NCI-H2029 treated with DMSO at 0.1 percent for 48 hours (cell line): ENCODE measurements at regions not wholly inside any gene's neighbourhood (a gene's known extent, or its start where the extent isn't known, plus 50 kb on each side); places are given as distances from the start of the nearest gene placed in this dataset.
"Not testable (repeated sequence)": the region's sequence is repeated elsewhere in the genome, so short reads cannot be mapped to it uniquely, and the experiment has no call there.

ENCODE experiments used
- DNase-seq: peaks from one replicate; lab custom pipeline; 2025; lab: John Stamatoyannopoulos, UW

DNA sequence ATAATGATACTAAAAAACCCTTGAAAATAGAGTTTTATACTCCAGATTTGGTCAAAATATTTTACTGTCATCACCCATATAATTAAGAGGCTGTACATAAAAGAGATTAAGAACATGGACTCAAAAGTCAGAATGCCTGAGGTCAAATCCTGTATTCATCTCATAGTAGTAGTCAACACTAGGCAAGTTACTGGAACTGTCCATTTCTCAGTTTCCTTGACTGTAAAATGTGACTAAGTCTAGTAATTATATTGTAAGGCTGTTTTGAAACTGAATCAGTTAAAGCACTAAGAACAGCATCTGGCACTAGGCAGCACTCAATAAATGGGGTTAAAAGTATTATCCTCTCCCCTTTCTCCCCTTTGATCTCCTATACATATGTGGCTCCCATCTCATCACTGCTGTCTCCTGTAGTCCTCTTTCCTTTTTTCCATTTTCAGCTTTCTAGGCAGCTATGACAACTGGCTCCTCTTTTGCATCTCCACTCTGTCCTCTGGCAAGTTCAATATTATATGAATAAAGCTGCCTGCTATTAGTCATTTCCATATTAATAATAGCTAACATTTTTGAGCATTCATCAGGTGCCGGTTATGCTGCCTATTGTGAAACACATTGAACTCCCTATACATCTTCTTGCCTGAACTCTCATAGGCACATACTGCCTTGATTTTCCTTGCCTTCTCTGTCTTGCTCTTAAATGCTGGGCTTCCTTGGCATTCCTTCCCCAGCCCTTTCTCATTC, 185.8 kb upstream of the NREP start:
- DNase-seq, result no peak

- DNase-seq, result no peak
These were observed 185.2 kb upstream of the NREP start for GRCh38 chr5:111942201-111942600.

DNA sequence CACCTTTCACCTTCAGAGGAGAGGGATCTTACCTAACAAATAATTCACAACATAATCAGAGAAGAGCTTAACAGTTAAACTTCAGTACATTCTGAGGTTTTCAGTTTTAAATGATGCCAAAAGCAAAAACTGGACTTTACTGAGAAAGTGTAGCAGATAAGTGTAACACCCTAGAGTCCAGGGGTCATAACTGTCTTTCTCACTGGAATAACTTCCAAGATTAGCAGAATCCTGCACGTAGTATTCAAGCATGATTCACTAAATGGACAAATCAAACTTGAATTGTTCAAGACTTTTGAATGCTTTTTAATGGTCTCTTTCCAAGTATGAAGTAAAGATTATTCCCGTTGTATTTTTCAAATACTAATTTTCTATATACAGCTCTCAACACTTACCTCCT, 180.1 kb upstream of the NREP start:
- no peak for DNase-seq

GRCh38 chr5:111935835-111936234, 178.8 kb upstream of the NREP start:
- no peak for DNase-seq

DNA sequence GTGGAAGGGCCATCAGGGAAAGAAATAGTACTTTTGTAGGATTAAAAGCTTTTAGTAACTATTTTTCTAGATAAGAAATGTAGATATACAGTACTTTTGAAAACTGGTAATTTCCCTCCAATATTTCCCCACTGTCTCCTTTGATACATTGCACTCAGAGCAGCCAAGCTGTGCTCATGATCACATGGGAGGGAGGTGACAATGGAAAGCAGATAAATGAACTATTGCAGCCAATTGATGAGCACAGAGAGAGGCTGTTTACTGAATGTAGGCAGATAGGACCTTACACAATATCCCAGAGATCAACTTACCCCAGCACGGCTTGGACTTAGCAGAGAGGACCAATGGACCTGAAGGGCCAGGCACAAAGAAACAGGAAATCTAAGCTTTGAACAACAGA, 178.0 kb upstream of the NREP start:
- no peak for DNase-seq

DNA sequence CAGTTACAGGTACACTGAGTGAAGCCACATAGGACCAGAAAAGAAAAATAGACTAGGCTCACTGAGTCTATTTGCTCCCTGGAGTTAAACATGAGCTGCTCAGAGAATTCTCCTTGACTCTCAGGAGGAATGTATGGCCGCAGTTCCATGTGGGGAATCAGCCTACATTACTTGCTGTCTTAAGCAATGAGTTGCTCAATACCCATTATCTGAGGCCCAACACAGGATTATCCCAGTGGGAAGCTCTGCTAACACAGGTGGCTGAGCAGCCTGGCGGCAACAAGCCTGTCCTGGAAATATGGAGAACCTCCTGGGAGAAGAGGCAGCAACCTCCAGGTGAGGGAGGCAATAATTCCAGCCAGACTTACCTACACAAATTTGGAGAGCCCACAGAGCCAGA, 177.5 kb upstream of the NREP start:
- DNase-seq, result no peak

GRCh38 chr5:111933086-111933485, 176.1 kb upstream of the NREP start:
- no peak for DNase-seq

DNA sequence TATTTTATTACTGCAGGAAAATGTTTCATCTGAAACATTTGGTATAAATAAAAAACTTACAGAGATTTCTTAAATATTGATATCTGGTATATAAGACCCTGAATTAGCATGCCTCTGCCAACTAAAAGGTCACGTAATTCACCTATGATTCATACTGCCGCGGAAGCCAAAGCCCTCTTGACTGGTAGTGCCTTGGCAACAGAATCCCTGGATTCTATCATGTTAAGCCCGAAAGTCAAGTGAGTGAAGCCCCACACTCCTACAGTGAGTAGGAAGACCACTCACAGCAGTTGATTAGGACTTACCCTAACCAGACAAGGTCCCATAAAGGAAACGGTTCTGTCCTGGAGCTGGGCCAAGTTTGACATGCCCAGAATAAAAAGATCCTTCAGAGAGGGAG, 175.6 kb upstream of the NREP start:
- DNase-seq, result no peak

- no peak for DNase-seq
These were observed 175.2 kb upstream of the NREP start for GRCh38 chr5:111932199-111932598.

DNA sequence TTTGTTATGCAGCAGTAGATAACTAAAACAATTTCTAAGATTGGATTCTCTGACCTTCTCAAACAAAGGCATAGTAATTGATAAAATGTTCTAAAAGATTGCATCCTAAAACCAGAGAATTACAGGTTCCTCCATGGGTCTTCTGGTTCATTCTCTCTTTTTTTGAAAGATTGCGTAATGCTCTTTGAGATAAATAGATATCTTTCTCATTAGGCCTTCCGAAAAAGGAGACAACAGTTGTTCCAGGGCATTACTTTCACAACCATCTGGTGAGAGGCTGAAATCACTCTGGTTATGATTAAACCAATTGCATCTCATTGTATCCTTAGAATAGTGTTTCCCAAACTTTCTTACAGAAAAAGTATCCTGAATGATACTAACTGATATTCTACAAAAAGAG, 174.7 kb upstream of the NREP start:
- DNase-seq, result no peak

DNA sequence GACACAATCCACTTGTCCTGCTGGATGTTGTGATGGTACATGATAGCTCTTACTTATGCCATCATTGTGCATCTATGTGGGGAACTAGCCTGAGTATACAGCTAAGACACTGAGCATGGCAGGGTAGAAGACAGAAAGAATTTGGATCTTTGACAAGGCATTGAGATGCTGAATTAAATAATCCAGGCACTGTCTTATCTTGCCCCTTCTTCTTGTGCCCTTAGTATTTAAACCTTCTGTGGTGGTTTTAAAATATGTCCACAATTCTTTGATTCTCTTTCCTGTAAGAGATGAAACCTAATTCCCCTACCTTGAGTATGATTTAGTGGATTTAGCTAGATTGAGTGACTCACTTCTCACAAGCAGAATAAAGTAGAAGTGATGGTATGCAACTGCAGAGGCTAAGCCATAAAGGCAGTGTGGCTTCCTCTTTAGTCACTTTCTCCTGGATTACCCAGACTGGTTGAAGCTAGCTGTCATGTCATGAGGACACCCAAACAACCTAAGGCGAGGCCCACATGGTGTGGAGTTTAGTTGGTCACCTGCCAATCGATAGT, 174.0 kb upstream of the NREP start:
- no peak for DNase-seq

DNA sequence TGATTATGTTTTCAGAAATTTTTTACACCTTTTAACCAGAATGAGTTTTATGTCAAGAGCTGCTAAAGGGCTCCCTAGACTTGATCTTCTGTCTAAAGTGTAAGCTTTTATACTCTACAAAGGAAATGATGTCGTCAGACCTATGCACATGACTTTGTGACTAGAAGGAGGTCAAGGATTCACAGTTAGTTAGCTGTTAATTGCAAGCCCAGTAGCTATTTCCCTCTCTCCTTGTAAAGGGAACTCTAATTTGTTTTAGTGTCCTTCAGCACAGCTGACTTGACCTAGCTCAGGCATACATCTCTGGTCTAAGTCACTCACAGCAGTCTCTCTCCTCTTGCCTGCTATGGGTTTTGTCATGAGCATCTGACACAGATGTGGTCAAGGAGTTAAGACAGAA, 173.5 kb upstream of the NREP start:
- DNase-seq, result no peak

DNA sequence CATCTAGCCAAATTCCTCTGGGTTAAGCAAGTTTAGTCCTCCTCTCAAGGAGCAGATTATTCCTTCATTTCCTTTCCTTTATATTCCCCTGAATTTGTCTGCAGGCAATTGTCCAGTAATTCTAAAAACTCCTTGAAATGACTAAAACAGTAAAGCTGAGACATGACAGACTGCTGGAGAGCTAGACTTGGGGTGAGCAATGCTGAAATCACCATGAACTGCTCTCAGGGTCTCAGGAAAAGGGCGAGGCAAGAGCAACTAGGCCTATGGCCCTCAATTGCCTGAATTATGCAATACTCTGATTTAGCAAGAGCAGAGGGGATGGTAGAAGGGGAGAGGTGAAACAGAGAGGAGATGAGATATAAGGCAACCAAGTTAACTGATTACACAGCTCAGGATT, 172.9 kb upstream of the NREP start:
- DNase-seq, result no peak

GRCh38 chr5:111929261-111929660, 172.3 kb upstream of the NREP start:
- no peak for DNase-seq

DNA sequence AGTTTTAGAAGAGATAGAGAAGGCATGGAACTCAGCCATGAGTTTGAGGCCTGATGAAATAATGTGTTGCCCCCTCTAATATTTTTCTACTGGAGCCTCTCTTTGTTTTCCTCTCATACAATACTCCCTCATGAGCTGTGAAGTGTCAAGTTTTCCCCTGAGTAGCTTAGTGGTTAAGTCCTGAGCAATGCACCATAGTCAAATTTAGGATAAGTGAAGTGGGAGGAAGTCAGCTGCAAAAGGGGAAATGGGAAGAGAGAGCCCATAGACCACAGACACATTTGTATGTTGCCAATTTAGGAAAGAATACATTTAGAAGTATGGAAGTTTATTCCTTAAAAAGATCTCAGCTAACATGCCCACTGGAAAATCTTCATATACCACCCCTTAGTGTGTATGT, 171.5 kb upstream of the NREP start:
- DNase-seq, result no peak

- DNase-seq, result no peak
These were observed 170.2 kb upstream of the NREP start for GRCh38 chr5:111927191-111927590.

- no peak for DNase-seq
These were observed 169.0 kb upstream of the NREP start for GRCh38 chr5:111926026-111926425.

- no peak for DNase-seq
These were observed 165.3 kb upstream of the NREP start for GRCh38 chr5:111922344-111922743.

GRCh38 chr5:111921691-111922090, 164.7 kb upstream of the NREP start:
- DNase-seq, result not testable (repeated sequence)

DNA sequence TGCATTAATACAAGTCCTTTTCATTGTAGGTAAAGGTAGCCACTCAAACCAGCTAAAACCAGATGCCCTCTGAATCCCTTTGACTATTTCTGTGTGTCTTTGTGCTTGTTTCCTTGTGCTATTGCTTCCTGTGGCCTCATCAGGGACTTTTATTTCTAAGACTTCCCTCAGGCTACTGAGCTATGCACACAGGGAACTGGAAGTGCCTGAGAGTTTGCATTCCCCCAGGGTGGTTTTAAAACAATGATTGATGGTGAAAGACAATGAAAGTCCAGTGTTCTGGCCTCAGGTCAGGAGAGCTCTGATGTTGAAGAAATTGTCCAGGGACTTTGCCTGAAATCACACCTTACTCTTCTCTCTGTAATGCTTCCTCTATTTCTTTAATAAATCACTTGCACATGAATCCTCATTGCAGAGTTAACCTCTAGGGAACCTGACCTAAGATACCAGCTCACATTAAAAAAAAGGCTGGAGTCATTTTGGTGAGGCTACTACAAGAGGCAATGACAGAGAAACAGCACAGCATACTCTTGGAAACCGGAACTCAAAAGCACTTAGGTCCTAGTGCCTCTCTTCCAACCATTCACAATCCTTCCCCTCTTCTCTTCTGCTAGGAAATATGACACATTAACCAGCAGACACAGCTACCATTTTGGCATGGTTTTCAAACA, 158.1 kb upstream of the NREP start:
- DNase-seq, result no peak

- no peak for DNase-seq
These were observed 145.4 kb upstream of the NREP start for GRCh38 chr5:111902436-111902835.

DNA sequence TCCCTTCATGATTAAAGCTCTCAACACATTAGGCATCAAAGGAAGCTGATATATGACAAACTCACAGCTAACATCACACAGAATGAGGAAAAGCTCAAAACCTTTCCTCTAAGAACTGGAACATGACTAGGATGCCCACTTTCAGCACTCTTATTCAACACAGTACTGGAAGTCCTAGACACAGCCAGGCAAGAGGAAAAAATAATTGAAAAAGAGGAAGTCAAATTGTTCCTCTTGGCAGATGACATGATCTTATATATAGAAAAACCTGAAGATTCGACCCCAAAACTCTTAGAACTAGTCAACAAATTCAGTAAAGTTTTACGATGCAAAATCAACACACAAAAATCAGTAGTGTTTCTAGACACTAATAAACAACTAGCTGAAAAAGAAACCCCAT, 144.3 kb upstream of the NREP start:
- no peak for DNase-seq

DNA sequence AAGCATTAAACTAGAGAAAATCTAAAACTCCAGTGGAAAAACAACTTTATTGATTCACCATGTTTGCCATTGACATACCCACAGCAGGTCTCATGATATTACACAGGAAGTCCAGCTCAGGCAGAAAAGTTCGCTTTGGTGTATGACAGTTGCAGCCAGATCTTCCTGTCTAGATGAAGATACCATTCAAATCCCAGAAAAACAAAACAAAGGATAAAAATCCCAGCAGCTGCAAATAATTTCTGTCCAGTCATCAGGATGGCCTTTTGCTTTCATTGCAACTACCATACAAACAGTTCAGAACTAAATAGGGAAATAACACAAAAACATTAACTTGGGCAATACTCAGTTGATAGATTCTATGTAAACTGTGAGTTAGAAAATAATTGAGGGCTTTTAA, 136.0 kb upstream of the NREP start:
- DNase-seq, result no peak

GRCh38 chr5:111887706-111888105, 130.7 kb upstream of the NREP start:
- DNase-seq, result no peak
